ENCODE measurements at regions not wholly inside any gene's neighbourhood (a gene's known extent, or its start where the extent isn't known, plus 50 kb on each side); places are given as distances from the start of the nearest gene placed in this dataset.

- intact Hi-C loops (cut with DNase I): no loop called here
These were observed 53.8 kb upstream of the RANBP3L start for GRCh38 chr5:36355516-36355915.

GRCh38 chr5:36356915-36357314, 55.2 kb upstream of the RANBP3L start:
- intact Hi-C loops (cut with DNase I): no loop called here

More at GRCh38 chr5:36355516-36355915, 53.8 kb upstream of the RANBP3L start:
- DNase-seq: no peak

GRCh38 chr5:36357391-36357975, 55.8 kb upstream of the RANBP3L start:
- peak in 1 of 10 donors; percentile 68 for DNase-seq

More at GRCh38 chr5:36356915-36357314, 55.2 kb upstream of the RANBP3L start:
- DNase-seq: no peak

GRCh38 chr5:36359267-36359666, 57.6 kb upstream of the RANBP3L start:
- intact Hi-C loops (cut with DNase I): no loop called here
- no peak for DNase-seq

More at GRCh38 chr5:36357391-36357975, 55.8 kb upstream of the RANBP3L start:
- intact Hi-C loops (cut with DNase I): no loop called here

- no peak for DNase-seq
- intact Hi-C loops (cut with DNase I): no loop called here
These were observed 58.6 kb upstream of the RANBP3L start for GRCh38 chr5:36360307-36360706.

- no peak for DNase-seq
- intact Hi-C loops (cut with DNase I): no loop called here
These were observed 61.4 kb upstream of the RANBP3L start for GRCh38 chr5:36363101-36363500.

GRCh38 chr5:36363744-36364143, 62.0 kb upstream of the RANBP3L start:
- intact Hi-C loops (cut with DNase I): no loop called here
- DNase-seq: no peak

- intact Hi-C loops (cut with DNase I): no loop called here
- DNase-seq: no peak
These were observed 62.8 kb upstream of the RANBP3L start for GRCh38 chr5:36364473-36364872.

GRCh38 chr5:36365896-36366295, 64.2 kb upstream of the RANBP3L start:
- no peak for DNase-seq
- intact Hi-C loops (cut with DNase I): no loop called here

- intact Hi-C loops (cut with DNase I): no loop called here
- no peak for DNase-seq
These were observed 65.2 kb upstream of the RANBP3L start for GRCh38 chr5:36366883-36367282.

GRCh38 chr5:36367524-36367923, 65.8 kb upstream of the RANBP3L start:
- DNase-seq: no peak
- intact Hi-C loops (cut with DNase I): no loop called here

GRCh38 chr5:36369219-36369690, 67.6 kb upstream of the RANBP3L start:
- DNase-seq: no peak
- intact Hi-C loops (cut with DNase I): no loop called here

GRCh38 chr5:36370073-36370472, 68.4 kb upstream of the RANBP3L start:
- no peak for DNase-seq
- intact Hi-C loops (cut with DNase I): no loop called here

- intact Hi-C loops (cut with DNase I): no loop called here
- no peak for DNase-seq
These were observed 69.7 kb upstream of the RANBP3L start for GRCh38 chr5:36371366-36371765.

GRCh38 chr5:36373527-36374086, 71.9 kb upstream of the RANBP3L start:
- intact Hi-C loops (cut with DNase I): no loop called here
- peak in 4 of 10 donors; percentile 10 to 46 (median 16) for DNase-seq

- intact Hi-C loops (cut with DNase I): no loop called here
- no peak for DNase-seq
These were observed 72.7 kb upstream of the RANBP3L start for GRCh38 chr5:36374266-36374862.

- DNase-seq: no peak
- intact Hi-C loops (cut with DNase I): no loop called here
These were observed 75.5 kb upstream of the RANBP3L start for GRCh38 chr5:36377192-36377591.

- intact Hi-C loops (cut with DNase I): no loop called here
- DNase-seq: no peak
These were observed 76.8 kb upstream of the RANBP3L start for GRCh38 chr5:36378551-36378950.

GRCh38 chr5:36382890-36383289, 81.2 kb upstream of the RANBP3L start:
- DNase-seq: no peak
- intact Hi-C loops (cut with DNase I): no loop called here

- DNase-seq: no peak
- intact Hi-C loops (cut with DNase I): no loop called here
These were observed 82.2 kb upstream of the RANBP3L start for GRCh38 chr5:36383942-36384341.

- no peak for DNase-seq
- intact Hi-C loops (cut with DNase I): no loop called here
These were observed 83.1 kb upstream of the RANBP3L start for GRCh38 chr5:36384845-36385244.

- DNase-seq: no peak
- intact Hi-C loops (cut with DNase I): no loop called here
These were observed 83.8 kb upstream of the RANBP3L start for GRCh38 chr5:36385495-36385894.

Measured in posterior cingulate gyrus (tissue), 11 donors.